ENCODE measurements at regions not wholly inside any gene's neighbourhood (a gene's known extent, or its start where the extent isn't known, plus 50 kb on each side); places are given as distances from the start of the nearest gene placed in this dataset.
A peak's percentile ranks its signal among the peaks of the same experiment; 100 is the strongest.

- POLR2A ChIA-PET = interaction anchor here (0.5 kb wide), 1 partner anchor 196 kb away, joined by 3 read pairs; no protein-coding TSS in a partner anchor
- in situ Hi-C loops (cut with MboI) (no loop called here), intact Hi-C loops (cut with micrococcal nuclease; ENCODE audit: unreplicated experiment) (no loop called here)
- no peak overlapping the region for H2AFZ ChIP-seq (ENCODE audit: control insufficient read depth, low read depth, low read length)
- BruUV-seq (replicated peaks) = no TSS peak
- H3K4me2 ChIP-seq (ENCODE audit: control insufficient read depth, insufficient read depth) = no peak overlapping the region
- RAD21 ChIA-PET (ENCODE audit: unreplicated experiment) = interaction anchor here (1.2 to 1.8 kb wide), 2 partner anchors 22 to 23 kb away, joined by 4 read pairs; no protein-coding TSS in a partner anchor
- no peaks in the 10 kb centered on the region for H3K36me3 ChIP-seq (ENCODE audit: control insufficient read depth in 2 of 2, insufficient read depth in 2 of 2, low read length in 1 of 2)
- H3K9ac ChIP-seq (ENCODE audit: control insufficient read depth, insufficient read depth, low read length) = no peak overlapping the region
- FAIRE-seq (no peak), ATAC-seq (peak; percentile 80), DNase-seq (ENCODE audit: low read depth, low spot score) (peak; percentile 36)
- H3K9me3 ChIP-seq (replicated peaks; ENCODE audit: control insufficient read depth, insufficient read depth, low read length) = no peaks in the 10 kb centered on the region
- H3K79me2 ChIP-seq (ENCODE audit: control insufficient read depth, insufficient read depth, low read length) = no peaks in the 10 kb centered on the region
- H3K27me3 ChIP-seq (replicated peaks in 1 of 2; ENCODE audit: control insufficient read depth in 2 of 2, insufficient read depth in 2 of 2, low read length in 1 of 2) = no peaks in the 10 kb centered on the region
- H3K4me3 ChIP-seq = no peak overlapping the region
- H4K20me1 ChIP-seq (ENCODE audit: control insufficient read depth, insufficient read depth) = no peaks in the 10 kb centered on the region
- SMC1A ChIA-PET (ENCODE audit: uncharacterized antibody, unreplicated experiment) = interaction anchor here (1.0 to 1.5 kb wide), 5 partner anchors 22 to 157 kb away, joined by 3 to 4 read pairs (median 3); no protein-coding TSS in a partner anchor
- 50% methylated on average over 16 of the region's 16 CpGs for WGBS (ENCODE audit: insufficient coverage, insufficient replicate concordance, low lambda C conversion rate, missing lambda C conversion rate)
- CTCF ChIA-PET = interaction anchor here (0.7 to 1.0 kb wide), 2 partner anchors 52 to 61 kb away, joined by 4 read pairs; no protein-coding TSS in a partner anchor
- H3K4me1 ChIP-seq (ENCODE audit: control insufficient read depth, insufficient read depth, low read length) = peaks cover 5% of the 10 kb centered on the region
- no peak overlapping the region for H3K27ac ChIP-seq (ENCODE audit: control insufficient read depth, insufficient read depth)
- TF ChIP-seq FOXM1 (IDR thresholded peaks at IDR 0.05; ENCODE audit: low read depth, low read length) (peak; percentile 55), SMARCA5 (IDR thresholded peaks at IDR 0.05) (no peak), ZNF207 (IDR thresholded peaks at IDR 0.05; ENCODE audit: borderline replicate concordance) (no peak), NRF1 (conservative IDR thresholded peaks at IDR 0.05; ENCODE audit: low read depth, low read length) (no peak), PAX5 (IDR thresholded peaks at IDR 0.05; ENCODE audit: borderline replicate concordance, low read depth, low read length) (peak; percentile 54; the same call in 1 of the 2 replicates), HCFC1 (IDR thresholded peaks at IDR 0.05; ENCODE audit: low read length) (no peak), IKZF1 (conservative IDR thresholded peaks at IDR 0.05) (peak; percentile 71), BHLHE40 (IDR thresholded peaks at IDR 0.05; ENCODE audit: borderline replicate concordance in 1 of 2, low read depth in 2 of 2, low read length in 1 of 2) (no peak), BACH1 (IDR thresholded peaks at IDR 0.05; ENCODE audit: borderline replicate concordance) (no peak), TCF7 (IDR thresholded peaks at IDR 0.05; ENCODE audit: borderline replicate concordance) (no peak), GABPA (IDR thresholded peaks at IDR 0.05; ENCODE audit: low read depth) (no peak), CEBPB (IDR thresholded peaks at IDR 0.05; ENCODE audit: borderline replicate concordance in 1 of 2, low read depth in 2 of 2, low read length in 2 of 2) (no peak), PKNOX1 (IDR thresholded peaks at IDR 0.05) (peak; percentile 65), SRF (IDR thresholded peaks at IDR 0.05; ENCODE audit: low read depth in 2 of 2, low read length in 2 of 2) (no peak), CEBPZ (IDR thresholded peaks at IDR 0.05; ENCODE audit: low read depth, low read length) (no peak), EZH2 (IDR thresholded peaks at IDR 0.05; ENCODE audit: borderline replicate concordance, control insufficient read depth, low read depth, low read length) (no peak)
Observed at GRCh38 chr2:41930807-41931566, 116.8 kb upstream of the PKDCC start.

Data from GM12878 (cell line).